OCI-M1 (cell line): ENCODE measurements at regions not wholly inside any gene's neighbourhood (a gene's known extent, or its start where the extent isn't known, plus 50 kb on each side); places are given as distances from the start of the nearest gene placed in this dataset.

Experiments used
- DNase-seq: peaks from one replicate; lab custom pipeline; 2025; lab: John Stamatoyannopoulos, UW

DNA sequence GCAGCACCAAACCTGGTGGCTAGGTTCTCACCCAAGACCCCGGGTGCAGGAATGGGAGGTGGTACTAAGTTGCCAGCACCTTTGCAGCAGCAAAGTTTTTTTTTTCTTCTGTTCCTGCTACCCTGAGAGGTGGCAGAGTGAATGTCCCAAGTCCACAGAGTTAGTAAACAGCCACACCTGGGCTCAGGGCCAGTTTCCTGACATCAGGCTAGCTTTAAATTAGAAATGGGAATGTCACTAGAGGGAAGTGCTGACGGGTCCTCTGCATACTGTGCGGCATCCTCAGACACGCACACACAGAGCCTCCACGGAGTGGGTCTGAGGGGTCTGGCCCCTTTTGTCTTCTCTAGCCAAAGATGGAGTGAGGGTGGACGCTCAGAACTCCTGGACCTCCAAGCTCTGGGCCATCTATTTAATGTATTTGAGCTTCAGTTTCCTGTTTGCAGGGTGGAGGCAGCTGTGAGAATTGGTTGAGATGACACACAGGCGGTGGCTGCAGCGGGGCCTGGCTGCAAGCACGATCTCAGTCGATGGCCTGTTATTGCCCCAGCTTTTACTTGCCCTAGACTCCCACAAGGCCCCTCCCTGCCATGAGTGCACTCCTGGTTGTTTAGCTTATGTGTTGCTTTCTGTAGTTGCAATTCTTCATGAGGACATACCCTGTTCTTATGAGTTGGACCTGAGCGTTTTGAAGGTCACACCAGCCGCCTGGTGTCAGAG, 751.4 kb upstream of the HS6ST1 start:
- no peak for DNase-seq

DNA sequence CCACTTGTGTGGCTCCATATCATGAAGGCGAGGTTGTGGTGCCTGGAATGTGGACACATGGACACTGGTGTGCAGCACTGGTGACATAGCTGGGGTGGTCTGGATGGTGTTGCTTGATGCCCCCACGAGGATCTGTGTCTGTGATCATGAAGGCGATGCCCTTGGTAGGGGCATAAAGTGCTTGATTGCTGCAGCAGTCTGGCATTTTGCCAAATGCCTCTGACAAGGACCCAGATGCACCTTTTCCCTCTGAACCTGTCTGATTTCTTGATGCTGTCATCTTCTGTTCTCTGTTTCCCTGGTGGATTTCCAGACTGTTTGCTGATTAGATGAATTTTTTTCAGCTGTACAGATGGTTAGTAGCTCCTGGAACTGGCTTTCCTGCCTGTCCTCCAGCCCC, 752.0 kb upstream of the HS6ST1 start:
- no peak for DNase-seq

DNA sequence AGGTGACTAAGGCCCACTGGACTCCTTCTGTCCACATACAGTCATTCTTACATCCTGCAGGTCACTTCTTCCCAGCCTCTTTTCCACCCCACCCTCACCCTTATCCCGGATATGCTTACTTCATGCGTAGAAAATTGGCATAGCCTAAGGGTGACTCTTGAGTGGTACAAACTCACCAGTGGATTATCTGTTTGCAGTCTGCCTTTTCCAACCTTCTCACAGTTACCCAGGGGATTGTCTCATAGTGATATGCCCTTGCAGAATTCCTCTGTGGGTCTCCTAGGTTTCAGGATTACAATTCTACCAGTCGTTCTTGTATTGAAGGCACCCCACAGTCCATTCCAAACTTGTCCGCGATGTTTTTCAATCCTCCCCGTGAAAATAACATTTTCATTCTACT, 752.9 kb upstream of the HS6ST1 start:
- no peak for DNase-seq

DNA sequence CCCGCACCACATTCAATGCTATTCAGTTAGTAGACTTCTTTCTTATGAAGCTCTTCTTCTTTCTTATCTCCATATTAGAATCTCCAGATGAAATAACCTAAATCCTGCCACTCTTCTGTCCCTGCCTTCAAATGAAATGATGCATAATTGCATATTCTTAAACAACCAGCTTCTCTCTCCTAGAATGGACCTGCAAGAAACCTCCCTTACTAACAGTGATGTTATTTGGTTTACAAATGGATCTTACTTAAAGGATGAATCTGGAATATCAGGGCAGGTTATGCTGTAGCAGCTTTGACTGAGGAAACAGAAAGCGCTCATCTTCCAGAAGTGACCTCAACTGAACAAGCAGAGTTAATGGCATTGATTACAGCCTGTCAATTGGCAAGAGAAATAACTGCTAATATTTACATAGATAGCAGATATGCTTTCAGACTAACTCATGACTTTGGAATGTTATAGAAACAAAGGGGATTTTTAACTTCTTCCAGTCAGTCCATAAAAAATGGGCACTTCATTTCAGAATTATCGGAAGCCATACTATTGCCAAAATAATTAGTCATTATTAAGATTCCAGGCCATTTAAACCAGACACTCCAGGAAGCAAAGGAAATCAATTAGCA, 755.7 kb upstream of the HS6ST1 start:
- no peak for DNase-seq

DNA sequence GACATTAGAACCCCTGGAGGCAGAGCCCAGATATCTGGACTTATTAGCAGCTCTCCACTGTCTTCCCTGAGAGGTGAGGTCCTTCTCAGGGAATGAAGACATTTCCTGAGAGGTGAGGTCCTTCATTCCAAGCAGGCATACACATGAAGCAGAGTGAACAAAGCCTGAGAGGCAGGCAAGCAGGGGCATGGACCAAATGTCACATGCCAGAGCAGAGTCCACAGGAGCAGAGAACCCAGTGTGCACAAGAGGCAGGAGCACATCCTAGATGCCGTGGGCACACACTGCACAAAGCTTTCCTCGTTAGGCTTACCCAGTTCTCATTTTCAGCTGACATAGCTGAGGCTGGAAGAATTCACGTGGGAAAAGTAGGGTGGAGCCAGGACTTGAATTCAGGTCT, 759.9 kb upstream of the HS6ST1 start:
- DNase-seq: no peak

DNA sequence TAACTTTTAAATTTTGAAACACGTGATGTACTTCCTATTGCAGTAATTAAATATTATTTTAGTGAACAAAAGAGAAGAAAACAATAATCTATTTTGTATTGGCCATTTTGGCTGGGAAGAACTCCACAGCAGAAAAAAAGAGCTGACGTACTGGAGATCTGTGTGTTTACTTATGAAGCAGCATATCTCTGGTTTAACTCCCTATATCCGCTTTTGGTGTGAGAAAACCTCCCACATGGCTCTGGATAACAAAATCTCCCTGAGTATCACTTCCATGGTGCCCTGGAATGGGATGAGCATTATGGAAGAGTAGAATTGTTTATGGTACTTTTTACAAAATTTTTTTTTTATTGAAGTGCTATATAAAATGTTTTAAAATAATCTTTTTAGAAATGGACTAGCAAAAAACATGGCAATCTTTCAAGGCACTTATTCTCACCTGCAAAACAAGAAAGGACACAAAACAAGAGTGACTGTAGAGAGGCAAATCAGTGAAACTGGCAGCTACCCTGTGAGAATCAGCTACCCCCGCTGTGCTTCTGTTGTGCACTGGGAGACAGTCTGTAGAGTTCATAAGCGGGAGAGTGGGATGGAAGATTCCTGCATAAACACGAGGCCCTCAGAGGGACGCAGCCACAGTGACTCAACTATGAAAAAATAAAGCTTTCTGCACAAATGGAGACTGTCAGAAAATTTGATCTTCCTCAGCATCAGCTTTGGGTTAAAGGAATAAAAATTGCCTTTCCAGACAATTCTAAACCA, 762.2 kb upstream of the HS6ST1 start:
- no peak for DNase-seq

DNA sequence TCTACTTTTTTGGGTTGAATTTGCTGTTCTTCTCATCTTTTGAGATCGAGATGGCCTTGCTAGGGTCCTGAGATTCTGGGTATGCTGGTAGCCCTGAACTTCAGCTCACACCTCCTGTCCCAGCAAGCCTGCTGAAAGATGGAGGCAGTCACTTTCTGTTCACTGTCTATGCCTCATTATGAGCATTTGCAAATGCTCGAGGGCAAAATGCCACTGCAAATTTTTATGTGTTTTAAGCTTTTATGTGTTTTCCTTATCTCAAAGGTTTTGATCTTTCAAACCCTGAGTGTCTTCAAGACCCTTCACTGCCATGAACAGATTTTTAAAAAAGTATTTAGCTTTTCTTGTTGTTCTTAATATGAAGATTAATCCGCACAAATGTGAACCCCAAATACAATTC, 766.7 kb upstream of the HS6ST1 start:
- no peak for DNase-seq

DNA sequence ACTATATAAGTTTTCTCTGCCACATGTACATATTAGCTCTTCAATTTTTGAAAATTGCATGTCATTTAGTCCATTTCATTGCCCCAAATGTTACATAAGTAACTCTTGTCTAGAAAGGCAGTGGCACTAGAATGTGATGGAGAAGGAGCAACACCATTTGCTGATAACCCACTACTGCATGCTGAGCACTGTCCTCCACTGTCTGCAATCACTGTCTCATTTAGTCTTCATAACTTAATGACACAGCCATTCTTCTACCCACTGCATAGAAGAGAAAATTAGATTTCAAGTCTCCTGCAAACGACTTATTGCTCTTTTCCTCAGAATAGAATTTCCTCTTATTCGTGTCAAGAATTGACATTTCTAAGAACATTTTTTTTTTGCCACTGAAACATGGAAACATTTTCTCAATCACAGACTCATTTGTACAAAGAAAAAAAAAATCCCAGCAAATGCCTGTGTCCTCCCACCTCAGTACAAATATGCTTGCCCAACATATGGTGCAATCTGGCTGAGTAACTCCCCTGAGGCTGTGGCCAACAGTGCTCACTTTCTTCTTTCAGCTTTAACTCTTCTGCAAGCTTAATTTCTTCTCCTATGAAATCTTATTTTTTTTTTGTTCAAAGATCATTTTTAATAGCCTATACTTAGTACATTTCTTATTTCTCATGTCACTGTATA, 768.6 kb upstream of the HS6ST1 start:
- DNase-seq: no peak

DNA sequence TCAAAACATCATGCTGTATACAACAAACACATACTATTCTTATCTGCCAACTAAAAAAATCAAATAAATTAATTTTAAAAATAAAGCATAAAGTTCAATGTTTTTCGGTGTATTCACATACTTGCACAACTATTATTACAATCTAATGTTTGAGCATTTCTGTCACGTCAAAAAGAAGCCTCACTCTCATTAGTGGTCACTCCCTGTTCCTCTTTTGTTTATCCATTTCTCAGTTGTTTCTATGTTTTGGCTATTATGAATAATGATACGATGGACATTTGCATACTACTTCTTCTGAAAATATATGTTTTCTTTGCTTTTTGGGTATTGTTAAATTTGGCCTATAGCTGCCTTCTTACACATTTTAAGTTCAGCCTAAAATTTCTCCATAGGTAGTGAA, 773.0 kb upstream of the HS6ST1 start:
- no peak for DNase-seq

DNA sequence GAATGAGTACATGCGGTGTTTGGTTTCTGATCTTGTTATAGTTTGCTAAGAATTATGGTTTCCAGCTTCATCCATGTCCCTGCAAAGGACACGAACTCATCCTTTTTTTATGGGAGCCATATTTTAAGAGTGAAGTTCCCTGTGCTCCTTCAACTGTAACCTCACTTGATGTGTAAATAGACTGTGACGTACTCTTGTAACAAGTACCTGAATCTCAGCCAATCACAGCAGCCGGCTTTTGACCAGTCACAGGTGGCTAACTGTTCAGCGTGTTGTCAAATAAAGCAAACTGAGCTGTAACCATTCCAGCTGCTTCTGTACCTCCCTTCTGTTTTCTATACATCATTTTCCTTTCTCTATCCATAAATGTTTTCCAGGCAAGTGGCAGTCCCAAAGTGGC, 774.3 kb upstream of the HS6ST1 start:
- DNase-seq: no peak

DNA sequence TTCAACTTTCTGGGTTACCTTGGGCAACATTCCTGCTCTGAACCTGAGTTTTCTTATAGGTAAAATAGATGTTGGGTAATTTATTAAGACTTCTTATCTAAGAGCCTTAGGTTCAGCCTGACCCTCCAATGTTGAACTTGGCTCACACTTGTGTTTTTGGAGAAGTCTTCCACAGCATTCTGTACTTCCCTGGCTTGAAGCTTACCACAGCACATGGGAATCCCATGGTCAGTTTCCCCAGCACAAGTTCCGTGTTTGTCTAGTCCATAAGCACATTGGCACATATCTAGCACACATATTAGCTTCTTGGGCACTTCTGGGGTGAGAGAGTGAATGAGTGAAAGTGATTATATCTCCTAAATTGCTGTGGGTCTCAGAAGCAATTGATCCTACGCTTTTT, 782.5 kb upstream of the HS6ST1 start:
- no peak for DNase-seq

DNA sequence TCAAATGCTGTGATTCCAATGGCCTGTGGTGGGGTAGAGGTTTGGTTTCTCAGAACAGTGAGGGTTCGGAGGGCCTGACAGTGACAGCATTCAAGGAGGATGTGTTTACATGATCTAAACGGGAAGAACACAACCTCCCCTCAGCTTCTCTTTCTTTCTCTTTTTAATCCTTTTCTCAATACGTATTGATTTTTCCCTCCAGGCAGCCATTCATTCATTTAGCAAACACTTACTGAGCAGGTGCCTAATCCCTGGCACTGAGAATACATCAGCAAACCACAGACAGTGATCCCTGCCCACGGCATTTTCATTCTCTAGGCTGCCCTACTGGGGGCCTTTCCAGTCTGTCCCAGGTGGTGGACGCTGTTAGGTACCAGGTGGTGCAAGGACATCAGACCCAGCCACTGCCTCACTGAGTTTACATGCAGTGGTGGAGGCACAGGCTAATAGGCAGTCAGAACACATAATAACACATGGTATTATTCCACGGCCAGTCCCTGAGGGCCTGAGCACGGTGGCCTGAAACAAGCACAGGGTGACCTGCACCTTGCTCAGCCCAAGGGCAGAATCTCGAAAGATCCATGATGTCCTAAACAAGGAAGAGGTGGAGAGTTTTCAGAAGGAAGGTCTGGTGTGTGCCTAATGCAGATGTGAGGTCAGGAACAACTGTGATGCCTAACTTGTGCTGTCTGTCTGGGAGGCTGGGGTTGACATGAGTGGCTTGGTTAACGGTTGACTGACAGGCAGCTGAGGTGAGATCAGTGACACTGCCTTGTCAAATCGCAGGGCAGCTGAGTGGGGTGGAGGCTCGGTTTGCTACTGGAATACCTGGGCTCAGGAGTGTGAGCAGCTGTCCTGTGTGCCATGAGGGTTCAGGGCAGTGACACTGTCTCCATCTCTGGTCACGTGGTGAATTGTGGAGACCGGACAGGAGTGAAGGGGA, 785.5 kb upstream of the HS6ST1 start:
- no peak for DNase-seq

DNA sequence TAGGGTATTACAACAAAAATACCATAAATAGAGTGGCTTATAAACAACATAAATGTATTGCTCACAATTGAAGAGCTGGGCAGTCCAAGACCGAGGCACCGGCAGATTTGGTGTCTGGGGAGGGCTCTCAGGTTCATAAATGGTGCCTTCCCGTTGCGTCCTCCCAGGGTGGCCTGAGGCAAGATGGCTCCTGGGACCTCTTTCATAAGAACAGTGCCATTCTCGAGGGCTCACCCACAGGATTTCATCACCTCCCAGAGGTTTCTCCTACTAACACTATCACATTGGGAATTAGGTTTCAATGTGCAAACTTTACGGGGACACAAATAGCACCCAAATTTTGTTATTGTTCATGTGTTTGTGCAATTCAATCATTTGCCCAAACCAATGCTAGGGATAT, 793.5 kb upstream of the HS6ST1 start:
- no peak for DNase-seq

DNA sequence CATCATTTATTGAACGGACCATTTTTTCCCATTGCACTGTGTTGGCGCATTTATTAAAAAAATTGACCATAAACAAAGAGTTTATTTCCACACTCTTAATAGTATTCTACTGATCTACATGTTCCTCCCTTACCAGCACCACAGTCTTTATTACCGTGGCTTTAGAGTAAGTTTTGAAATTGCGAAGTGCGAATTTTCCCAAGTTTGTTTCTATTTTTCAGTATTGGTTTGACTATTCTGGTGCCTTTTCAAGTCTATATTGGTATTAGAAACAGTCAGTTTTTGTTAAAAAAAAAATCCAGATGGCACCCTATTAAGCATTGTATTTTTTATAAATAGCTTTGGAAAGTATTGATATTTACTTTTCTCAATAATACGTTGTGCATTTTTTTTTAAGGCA, 795.1 kb upstream of the HS6ST1 start:
- no peak for DNase-seq

DNA sequence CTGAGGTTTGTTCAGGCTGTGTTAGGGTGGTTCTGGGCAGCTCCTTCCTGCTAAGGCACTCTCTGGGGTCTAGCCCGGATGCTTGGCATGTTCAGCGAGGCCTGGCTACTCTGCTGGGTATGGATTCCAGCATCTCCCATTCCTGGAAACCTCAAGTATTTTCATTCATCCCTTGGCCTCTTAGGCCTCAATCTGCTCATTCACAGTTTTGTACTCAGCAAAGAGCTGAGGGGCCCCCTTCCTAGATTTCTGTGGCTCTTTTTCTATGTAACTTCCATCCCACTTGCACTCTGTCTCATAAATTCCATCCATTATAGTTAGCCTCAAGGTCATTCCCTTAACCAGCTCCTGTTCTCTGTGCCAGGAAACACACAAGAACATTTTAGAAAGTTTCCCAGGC, 798.8 kb upstream of the HS6ST1 start:
- no peak for DNase-seq

DNA sequence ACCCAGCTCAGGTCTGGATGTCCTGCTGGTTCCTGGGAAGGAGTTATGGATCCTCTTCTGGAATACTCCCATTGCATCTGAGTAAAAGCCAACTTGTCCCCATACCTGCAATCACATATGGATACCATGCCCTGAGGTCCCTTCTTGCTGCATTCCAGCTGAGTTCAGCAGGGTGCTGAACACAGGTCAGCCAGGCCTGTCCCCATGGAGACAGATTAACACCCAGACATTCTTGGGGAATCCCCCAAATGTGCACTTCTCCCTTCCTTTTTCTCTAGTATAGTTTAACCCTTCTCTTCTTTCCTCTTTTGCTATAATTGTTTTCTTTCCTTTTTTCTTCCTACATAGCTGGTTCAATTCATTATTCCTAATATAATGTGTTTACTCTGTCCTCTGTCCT, 799.6 kb upstream of the HS6ST1 start:
- DNase-seq: no peak

DNA sequence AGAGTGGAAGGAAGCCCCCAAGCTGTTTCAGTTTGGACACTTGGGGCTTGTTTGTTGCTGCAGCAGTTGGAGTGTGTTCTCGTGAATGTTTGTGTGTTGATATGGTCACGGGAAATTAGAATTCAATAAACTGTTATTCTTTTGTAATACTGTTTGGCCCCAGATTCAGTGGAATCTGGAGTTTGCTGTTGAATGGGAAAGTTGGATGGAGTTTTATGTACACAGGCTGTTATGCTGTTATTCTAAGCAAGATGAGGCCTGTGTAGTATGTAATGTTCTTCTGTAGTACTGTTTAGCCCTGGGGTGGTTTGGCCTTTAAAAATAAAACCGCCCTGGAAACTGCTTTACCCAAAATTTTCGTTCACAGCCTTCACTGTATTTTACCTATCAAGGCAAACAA, 810.4 kb upstream of the HS6ST1 start:
- DNase-seq: no peak

DNA sequence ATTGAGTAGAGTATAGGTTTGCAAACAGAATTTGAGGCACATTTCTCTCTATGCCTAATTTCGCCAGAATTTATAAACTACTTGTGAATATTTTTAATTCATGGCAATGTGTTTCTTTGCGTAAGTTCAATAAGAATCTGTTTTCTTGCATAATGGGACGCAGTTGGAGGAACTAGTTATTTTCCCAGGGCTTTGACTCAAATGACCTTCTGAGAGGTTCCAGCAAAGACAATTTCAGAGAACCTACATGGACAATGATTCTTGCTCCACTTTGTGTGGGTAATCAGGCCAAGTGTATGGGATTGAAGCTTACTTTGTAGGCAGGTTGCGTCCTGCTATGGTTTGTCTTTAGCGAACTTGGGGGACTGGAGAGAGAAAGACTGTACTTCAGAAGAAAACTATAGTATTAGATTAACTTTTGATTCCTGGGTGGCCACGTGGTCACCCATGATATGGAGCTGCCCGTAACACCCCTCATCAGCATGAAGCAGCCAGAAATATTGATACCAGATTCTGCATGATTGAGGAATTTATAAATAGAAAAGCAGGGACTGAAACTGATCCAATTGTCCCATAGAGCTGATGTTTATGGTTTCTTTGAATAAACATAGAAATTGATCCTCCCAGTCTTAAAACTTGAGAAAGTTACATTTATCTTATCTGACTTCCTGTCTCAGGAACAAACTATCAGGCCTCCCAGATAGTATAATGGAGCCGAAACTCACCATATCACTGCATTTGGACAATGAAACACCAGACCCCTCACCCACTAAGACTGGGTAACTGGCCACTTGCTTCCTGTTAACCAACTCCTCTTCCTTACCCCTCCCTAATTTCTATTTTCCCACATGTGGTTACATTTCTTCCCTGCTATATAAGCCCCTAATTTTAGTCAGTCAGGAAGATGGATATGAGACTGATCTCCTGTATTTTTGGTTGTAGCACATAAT, 815.3 kb upstream of the HS6ST1 start:
- no peak for DNase-seq

DNA sequence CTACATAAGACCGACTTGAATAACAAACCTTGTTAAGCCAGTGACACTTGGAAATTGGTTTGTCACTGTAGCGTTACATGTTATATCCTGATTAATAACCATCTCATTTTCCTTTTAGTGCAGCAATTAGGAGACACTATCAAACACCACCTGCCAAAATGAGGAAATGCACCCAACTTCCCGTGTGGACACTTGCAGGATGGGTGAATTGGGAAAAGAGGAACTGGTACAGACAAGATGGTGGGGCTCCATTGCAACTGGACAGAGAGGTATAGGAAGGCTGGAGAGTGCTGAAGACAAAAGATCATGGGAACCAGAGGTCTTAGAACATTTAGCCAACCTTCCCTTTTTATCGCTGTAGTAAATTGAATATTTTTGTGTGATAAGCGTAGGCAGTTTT, 816.3 kb upstream of the HS6ST1 start:
- no peak for DNase-seq

DNA sequence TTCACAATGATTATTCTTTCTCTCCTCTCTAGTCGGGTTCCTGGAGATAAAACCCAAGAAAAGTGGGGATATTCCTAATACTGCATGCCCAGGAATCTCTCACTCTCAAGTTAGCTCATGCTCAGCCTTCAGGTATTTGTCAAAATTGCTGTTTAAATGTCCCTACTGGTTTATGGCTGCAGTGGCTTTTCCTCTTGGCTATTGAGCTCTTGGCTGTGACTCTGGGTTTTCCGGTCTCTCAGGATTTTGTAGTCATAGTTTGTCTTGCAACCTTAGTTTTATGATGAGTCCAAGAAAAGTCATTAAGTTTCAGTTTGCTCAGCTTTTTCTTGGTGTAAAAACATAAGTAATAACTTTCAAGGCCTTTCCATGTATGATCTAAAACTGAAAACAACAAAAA, 820.7 kb upstream of the HS6ST1 start:
- DNase-seq: no peak

DNA sequence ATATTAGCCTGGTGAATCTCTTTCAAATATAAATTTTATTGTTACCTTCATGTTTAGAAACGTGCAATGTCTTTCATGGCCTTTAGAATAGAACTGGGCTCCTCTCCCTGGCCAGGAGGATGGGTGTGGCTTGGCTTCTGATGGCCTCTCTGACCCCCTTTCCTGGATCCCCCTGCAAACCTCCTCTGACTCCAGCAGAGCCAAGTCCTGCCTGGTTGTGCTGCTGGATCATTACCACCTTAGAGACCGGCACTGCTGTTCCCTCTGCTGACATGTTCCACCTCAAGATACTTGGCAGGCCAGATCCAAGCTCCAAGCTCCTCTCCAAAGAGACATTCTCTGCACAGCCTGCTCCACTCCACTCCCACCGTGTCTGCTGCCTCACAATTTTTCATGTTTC, 823.8 kb upstream of the HS6ST1 start:
- DNase-seq: no peak
